ENCODE measurements at regions not wholly inside any gene's neighbourhood (a gene's known extent, or its start where the extent isn't known, plus 50 kb on each side); places are given as distances from the start of the nearest gene placed in this dataset.
"Not testable (repeated sequence)": the region's sequence is repeated elsewhere in the genome, so short reads cannot be mapped to it uniquely, and the experiment has no call there.

- ChIA-PET POLR2A (no interaction called here), CTCF (interaction anchor here (1.1 to 2.6 kb wide), 3 partner anchors 10 to 14 kb away, joined by 3 to 6 read pairs (median 4); no protein-coding TSS in a partner anchor)
- DNase-seq (ENCODE audit: extremely low spot score) = no peak
- TF ChIP-seq, protein P1, sequence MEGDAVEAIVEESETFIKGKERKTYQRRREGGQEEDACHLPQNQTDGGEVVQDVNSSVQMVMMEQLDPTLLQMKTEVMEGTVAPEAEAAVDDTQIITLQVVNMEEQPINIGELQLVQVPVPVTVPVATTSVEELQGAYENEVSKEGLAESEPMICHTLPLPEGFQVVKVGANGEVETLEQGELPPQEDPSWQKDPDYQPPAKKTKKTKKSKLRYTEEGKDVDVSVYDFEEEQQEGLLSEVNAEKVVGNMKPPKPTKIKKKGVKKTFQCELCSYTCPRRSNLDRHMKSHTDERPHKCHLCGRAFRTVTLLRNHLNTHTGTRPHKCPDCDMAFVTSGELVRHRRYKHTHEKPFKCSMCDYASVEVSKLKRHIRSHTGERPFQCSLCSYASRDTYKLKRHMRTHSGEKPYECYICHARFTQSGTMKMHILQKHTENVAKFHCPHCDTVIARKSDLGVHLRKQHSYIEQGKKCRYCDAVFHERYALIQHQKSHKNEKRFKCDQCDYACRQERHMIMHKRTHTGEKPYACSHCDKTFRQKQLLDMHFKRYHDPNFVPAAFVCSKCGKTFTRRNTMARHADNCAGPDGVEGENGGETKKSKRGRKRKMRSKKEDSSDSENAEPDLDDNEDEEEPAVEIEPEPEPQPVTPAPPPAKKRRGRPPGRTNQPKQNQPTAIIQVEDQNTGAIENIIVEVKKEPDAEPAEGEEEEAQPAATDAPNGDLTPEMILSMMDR (IDR thresholded peaks at IDR 0.05; ENCODE audit: control extremely low read depth, extremely low read depth, low read depth, missing control alignments) = no peak
Measured at GRCh38 chr4:137806420-137806819, 274.1 kb upstream of the PCDH18 start.

- CTCF ChIA-PET = interaction anchor here (1.1 to 2.6 kb wide), 3 partner anchors 11 to 15 kb away, joined by 3 to 6 read pairs (median 4); no protein-coding TSS in a partner anchor
- DNase-seq (ENCODE audit: extremely low spot score) = no peak
- POLR2A ChIA-PET = no interaction called here
- TF ChIP-seq, protein P1 (IDR thresholded peaks at IDR 0.05; ENCODE audit: control extremely low read depth, extremely low read depth, low read depth, missing control alignments) = no peak
Measured at GRCh38 chr4:137804906-137805495, 272.7 kb upstream of the PCDH18 start.

GRCh38 chr4:137800861-137801260, 268.6 kb upstream of the PCDH18 start:
- ChIA-PET POLR2A (no interaction called here), CTCF (no interaction called here)
- TF ChIP-seq, protein P1 (IDR thresholded peaks at IDR 0.05; ENCODE audit: control extremely low read depth, extremely low read depth, low read depth, missing control alignments) = no peak
- DNase-seq (ENCODE audit: extremely low spot score) = no peak

GRCh38 chr4:137794764-137795254, 262.5 kb upstream of the PCDH18 start:
- no peak for DNase-seq (ENCODE audit: extremely low spot score)
- TF ChIP-seq, protein P1 (IDR thresholded peaks at IDR 0.05; ENCODE audit: control extremely low read depth, extremely low read depth, low read depth, missing control alignments) = no peak
- POLR2A ChIA-PET = no interaction called here
- CTCF ChIA-PET = interaction anchor here (1.3 kb wide), 1 partner anchor 18 kb away, joined by 4 read pairs; no protein-coding TSS in a partner anchor

GRCh38 chr4:137789263-137789662, 257.0 kb upstream of the PCDH18 start:
- POLR2A ChIA-PET; CTCF ChIA-PET; DNase-seq (ENCODE audit: extremely low spot score): not testable (repeated sequence)

- POLR2A ChIA-PET; DNase-seq (ENCODE audit: extremely low spot score): not testable (repeated sequence)
- CTCF ChIA-PET = interaction anchor here (1.6 kb wide), 1 partner anchor 15 kb away, joined by 4 read pairs; no protein-coding TSS in a partner anchor
Measured at GRCh38 chr4:137783923-137784322, 251.6 kb upstream of the PCDH18 start.

GRCh38 chr4:137775701-137776100, 243.4 kb upstream of the PCDH18 start:
- TF ChIP-seq, protein P1 (IDR thresholded peaks at IDR 0.05; ENCODE audit: control extremely low read depth, extremely low read depth, low read depth, missing control alignments) = no peak
- DNase-seq (ENCODE audit: extremely low spot score) = no peak
- POLR2A ChIA-PET = no interaction called here
- CTCF ChIA-PET = no interaction called here

GRCh38 chr4:137774501-137774900, 242.2 kb upstream of the PCDH18 start:
- ChIA-PET CTCF (no interaction called here), POLR2A (no interaction called here)
- no peak for DNase-seq (ENCODE audit: extremely low spot score)
- TF ChIP-seq, protein P1 (IDR thresholded peaks at IDR 0.05; ENCODE audit: control extremely low read depth, extremely low read depth, low read depth, missing control alignments) = no peak
